ENCODE measurements at regions not wholly inside any gene's neighbourhood (a gene's known extent, or its start where the extent isn't known, plus 50 kb on each side); places are given as distances from the start of the nearest gene placed in this dataset.
"Not testable (repeated sequence)": the region's sequence is repeated elsewhere in the genome, so short reads cannot be mapped to it uniquely, and the experiment has no call there.

DNA sequence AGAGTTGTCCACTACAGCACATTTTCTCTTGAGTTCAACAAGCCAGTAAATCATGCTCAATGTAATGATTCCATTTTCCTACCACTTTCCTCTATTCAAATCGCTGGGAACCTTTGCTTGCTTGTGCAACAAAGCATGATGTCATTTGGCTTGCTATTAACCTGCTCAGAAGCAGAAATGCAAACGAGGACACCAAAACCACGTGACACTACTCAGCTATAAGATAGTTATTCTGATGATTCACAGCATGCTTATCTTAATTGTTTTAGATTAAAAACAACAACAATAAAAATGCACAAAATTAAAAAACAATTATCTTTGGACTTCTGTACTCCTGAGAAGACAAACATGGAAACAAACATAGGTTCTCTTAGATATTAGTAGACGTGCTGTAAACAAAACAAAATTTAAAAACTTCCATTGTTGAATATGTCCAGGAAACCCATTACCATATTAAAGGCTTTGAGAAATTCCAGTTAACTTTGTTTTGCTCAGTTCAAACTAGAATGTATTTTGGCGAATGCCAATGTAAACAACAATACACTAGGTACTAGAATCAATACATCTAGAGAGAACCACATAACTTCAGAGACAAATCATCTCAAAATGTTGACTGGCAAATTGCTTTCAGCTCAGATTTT, 77.5 kb upstream of the KRAS start:
- no peak for DNase-seq

DNA sequence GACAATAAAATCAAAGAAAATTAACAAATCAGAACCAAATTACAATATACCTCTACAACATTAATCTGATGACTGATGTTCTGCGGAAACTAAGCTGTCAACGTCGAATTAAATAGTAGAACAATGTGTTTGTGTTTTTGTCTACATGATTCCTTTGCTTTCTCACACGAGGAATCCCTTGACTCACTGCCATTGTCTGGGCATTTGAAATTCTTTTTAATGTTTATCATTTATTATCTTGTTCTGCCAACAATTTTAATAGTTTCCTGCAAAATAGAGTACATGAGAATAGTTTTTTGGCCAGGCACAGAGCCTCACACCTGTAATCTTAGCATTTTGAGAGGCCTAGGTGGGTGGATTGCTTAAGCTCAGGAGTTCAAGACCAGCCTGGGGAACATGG, 76.6 kb upstream of the KRAS start:
- DNase-seq: no peak

DNA sequence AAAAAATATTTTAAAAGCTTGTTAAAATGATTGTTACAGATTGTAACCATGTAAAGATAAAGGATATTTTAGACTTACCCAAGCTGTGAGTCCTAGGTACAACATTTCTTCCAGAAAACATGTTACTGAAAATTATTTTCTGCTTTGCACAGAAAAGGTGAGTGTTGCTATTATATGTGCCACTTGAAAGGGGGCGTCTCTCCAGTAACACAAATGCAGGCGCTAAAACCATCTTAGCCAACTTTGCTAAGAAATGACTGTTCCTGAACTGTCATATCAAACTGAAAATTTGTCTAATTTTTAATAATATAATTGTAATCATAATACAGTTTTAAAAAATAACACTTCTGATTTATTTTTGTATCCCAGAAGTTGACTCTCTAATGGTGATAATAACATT, 75.6 kb upstream of the KRAS start:
- no peak for DNase-seq

DNA sequence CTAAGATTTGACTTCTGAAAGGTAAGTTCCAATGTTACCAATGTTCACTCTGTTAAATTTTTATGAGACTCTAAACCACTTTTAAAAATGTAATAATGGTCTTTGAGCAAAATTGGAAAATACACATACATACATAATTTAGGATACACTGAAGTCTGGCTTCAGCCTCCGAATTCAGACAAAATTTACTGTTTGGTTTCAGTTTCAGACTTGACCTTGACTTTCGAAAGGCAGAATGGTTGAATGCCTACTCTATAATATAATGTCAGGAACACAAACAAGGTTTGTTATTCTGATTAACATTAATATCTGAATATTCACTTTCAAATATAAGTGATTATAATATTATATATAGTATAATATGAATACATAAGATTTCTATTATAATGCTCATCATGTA, 74.1 kb upstream of the KRAS start:
- DNase-seq: no peak

DNA sequence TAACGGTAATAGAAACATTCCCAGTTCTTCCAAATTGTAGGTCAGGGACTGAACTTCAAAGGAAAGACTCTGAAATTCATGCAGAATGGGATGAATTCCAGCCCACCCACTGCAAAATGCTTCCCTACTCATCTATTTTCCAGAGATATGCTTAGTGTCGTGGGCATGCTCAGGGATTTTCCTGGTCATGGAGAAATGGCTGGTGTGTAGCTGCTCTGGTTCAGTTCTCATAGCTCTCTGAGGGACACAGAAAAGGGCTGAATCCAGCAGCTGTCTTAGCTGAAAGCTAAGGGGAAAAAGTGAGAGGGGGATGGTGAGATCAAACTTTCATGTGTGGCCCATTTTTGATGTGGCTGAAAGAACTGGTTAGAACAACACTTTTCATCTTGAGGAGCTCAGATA, 72.9 kb upstream of the KRAS start:
- DNase-seq: no peak

DNA sequence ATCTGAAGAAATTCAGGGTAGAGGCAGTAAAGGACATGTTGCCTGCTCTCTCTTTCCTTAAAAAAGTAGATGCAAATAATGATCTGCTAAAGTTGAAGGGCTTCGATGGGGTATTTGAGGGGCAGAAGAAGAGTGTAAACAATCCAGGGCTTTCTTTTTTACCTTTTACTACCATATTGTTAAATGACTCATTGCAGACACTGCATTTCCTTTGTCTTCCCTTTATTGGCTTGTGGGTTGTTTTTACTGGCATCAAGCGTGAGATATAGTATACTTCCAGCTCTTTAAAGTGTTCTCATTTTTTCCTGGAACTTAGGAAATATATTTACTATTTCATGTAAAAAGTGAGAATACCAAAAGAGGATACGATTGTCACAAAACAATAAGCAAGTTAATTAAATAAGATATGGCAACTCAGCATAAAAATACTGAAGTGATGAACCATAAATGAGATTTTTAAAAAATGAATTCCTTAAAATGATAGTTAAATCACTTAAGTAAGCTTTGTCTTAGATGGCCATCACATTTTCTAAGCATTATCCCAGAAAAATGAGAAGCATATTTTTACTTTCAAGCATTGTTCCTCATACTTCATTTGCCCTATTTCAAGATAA, 72.3 kb upstream of the KRAS start:
- DNase-seq: no peak

DNA sequence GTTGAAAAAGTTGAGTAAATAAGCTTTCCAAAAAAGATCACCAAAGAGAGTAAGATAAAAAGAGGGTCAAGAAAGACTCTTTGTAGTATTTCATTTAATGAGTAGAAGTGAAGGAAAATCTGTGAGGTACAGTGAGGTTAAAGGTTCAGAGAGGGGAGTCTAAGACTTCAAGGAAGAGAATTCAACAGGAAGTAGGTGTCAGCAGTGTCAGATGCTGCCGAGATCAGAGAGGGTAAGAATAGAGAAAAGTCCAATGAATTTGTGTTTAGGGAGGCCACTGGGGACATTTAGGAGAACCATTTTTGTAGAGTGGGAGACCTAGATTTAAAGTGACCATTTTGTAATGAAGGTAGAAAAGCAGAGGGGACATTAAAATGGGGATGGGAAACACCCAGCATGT, 71.6 kb upstream of the KRAS start:
- no peak for DNase-seq

DNA sequence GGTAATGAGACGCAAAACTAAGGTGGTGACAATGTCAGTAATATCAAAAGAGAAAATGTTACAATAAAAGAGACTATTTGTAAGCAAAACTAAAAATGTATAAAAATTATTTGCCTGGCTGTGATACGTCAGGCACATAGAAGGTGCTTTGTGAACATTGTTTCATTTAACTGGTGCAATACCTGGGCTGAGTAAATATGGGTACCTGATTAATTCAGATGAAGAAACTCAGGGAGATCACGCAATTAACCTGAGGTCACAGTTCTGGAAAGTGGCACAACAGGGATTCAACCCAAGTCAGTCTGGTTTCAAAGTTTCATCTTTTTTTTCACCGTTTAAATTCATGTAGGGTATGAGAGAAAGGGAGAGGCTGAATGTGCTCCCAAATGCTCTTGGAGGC, 71.0 kb upstream of the KRAS start:
- no peak for DNase-seq

DNA sequence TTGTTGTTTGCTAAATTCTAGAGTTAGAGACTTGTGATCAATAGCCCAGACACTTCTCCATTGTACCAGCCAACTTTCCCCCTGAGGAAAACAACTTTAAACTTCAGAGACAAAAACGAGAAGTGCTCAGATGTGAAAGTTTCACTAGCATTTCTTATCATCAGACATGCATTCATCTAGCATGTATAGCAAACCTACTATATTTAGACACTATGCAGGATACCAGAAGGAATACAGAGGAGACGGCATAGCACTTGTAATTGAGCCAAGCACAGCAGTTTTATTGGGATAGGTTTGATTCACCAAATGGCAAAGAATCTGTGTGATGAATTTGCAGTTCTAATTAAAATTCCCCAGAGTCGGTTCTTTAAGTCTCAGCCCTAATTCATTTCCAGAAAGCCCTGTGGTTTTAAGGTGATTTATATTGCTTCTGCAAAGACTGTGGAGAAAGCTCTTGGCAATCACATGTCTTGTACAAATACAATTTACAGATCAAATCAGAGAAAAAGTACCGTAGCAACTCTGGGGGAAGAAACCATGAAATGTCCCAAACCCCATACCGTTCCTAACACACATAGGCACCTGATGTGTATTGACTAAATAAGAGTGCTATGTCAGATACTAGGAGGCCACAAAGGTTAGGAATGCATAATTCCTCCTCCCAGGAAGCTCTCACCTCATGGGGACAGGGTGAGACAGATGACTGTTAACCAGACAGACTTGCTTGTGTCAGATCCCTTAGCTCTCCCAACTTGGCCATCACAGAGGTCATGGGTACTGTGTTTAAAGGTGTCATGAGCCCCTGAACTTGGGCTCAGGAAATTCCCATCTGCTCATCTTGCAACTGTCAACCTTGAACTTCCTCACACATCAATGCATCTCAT, 69.6 kb upstream of the KRAS start:
- DNase-seq: no peak

DNA sequence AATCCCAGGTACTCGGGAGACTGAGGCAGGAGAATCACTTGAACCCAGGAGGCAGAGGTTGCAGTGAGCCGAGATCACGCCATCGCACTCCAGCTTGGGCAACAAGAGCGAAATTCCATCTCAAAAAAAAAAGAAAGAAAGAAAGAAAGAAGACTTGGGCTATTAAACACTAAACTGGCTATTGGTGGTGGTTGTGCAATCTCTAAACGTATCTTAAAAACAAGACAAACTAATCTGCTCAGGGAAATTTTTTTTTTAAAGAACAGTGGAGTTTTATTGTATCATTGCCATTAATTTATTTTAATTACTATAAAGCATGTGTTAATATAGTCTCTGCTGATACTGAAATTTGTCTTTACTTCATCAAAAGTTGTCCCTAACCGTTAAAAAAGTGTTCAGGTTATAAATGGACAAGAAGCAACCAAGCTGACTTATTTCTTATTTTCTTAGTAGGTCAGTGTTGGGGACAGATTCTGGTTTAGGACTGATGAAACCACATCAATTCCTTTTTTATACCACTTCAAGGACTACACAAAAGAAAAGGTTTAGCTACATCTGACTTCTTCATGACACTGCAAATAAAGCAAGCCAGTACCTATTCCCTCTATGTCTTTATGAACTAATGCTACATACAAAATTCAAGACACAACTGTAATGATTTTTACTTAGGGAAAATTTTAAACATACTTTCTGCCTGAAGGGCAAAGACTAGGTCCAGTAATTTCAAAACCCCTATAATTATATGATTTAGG, 68.7 kb upstream of the KRAS start:
- no peak for DNase-seq

DNA sequence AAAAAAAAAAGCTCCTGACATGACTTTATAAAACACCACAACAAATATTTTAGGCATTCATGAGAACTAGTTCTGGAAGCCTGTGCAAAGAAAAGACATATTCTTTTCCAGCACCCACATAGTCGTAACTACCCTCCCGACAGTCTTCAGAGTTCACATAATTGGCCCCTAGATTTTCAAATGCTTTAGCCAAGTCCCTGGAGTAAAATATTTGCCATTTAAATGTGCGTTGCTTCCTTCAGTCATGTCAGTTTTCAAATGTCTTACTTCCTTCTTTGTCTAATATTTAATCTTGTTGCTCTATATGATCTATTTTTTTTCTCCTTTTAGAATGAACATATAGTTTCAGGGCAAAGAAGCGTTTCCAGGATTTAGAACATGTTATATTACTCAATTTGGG, 66.8 kb upstream of the KRAS start:
- DNase-seq: no peak

DNA sequence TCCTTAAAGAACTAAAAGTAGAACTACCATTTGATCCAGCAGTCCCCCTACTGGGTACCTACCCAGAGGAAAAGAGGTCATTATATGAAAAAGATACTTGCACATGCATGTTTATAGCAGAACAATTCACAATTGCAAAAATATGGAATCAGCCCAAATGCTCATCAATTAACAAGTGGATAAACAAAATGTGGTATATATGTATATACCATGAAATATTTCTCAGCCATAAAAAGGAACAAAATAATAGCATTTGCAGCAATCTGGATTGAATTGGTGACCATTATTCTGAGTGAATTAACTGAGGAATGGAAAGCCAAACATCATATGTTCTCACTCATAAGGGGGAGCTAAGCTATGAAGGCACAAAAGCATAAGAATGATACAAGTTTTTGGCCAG, 64.7 kb upstream of the KRAS start:
- DNase-seq: no peak

DNA sequence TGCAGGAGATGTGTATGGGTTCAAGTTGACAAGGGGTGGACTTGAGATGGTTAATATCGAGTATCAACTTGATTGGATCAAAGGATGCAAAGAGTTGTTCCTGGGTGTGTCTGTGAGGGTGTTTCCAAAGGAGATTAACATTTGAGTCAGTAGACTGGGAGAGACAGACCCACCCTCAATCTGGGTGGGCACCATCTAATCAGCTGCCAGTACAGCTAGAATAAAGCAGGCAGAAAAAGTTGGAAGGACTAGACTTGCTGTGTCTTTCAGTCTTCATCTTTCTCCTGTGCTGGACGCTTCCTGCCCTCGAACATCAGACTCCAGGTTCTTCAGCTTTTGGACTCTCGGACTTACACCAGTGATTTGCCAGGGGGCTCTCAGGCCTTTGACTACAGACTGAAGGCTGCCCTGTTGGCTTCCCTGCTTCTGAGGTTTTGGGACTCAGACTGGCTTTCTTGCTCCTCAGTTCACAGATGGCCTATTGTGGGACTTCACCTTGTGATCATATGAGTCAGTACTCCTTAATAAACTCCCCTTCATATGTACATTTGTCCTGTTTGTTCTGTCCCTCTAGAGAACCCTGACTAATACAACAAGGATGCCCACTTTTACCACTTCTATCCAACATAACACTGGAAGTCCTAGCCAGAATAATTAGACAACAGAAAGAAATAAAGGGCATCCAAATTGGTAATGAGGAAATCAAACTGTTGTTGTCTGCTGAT, 62.7 kb upstream of the KRAS start:
- DNase-seq: not testable (repeated sequence)

DNA sequence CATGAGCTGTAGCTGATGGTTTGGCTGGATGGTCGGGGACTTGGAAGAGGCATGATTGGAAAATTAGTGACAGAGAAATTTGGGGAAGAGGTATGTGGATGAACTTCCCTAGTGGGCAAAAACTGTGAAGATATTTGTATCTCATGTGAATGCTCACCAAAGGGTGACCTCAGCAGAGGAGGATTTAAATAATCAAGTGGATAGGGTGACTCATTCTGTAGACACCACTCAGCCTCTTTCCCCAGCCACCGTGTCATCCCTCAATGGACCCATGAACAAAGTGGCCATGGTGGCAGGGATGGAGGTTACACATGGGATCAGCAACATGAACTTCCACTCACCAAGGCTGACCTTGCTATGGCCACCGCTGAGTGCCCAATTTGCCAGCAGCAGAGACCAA, 60.8 kb upstream of the KRAS start:
- DNase-seq: no peak

DNA sequence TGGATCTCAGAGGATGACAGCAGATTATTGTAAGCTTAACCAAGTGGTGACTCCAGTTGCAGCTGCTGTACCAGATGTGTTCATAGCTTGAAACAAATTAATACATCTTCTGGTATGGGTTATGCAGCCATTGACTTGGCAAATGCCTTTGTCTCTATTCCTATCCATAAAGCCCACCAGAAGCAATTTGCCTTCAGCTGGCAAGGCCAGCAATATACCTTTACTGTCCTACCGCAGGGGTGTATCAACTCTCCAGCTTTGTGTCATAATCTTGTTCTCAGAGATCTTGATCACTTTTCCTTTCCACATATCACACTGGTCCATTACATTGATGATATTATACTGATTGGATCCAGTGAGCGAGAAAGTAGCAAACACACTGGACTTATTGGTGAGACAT, 59.3 kb upstream of the KRAS start:
- not testable (repeated sequence) for DNase-seq

DNA sequence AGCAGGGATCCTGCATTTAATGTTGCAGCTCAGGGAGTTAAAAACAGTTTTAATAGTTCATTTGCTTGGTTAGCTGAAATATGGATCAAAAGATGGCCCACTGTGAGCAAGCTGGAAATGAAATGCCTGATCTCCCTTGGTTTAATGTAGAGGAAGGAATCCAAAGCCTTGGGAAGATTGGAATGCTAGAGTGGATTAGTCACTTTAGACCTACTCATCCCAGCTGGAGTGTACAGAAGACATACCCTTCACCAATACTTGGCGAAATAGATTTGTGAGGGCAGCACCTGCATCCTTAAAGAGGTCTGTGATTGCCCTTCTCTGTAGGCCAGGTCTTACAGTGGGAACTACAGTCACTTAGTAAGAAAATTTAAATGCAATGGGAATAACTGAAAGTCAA, 58.0 kb upstream of the KRAS start:
- DNase-seq: no peak

DNA sequence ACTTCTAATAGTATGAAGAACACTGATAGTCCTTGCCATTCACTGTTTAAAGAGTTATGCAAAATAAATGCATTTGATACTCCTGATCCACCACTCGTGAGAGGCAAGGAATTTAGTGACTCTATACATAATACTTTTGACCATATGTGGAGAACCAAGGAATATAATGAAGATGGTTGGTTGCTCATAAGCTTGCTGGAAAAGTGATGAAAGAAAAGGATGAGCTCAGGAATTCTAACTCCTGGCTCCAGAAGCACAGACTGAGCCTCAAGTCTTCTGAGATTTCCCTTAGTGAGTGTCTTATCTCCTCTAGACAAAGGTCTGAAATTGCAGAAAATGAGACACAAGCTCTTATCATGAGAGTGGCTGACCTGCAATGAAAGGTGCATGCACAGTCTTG, 57.1 kb upstream of the KRAS start:
- DNase-seq: no peak

DNA sequence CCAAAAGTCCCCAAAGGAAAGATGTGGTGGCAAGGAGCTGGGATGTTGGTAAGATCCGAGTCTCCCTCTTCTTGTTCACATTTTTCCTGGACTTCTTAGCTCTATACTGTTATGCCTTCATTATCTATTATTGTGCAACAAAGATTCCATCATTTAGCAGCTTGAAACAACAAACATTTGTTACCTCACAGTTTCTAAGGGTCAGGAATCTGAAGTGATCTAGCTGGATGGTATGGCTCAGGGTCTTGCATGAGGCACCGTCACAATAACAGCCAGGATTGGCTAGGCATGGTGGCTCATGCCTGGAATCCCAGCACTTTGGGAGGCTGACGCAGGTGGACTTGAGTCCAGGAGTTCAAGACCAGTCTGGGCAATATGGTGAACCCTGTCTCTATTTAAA, 51.1 kb upstream of the KRAS start:
- DNase-seq: no peak

All from NCI-H187 (cell line).